Spleen (tissue), 7 donors: ENCODE measurements at regions not wholly inside any gene's neighbourhood (a gene's known extent, or its start where the extent isn't known, plus 50 kb on each side); places are given as distances from the start of the nearest gene placed in this dataset.

Experiments
- POLR2A ChIP-seq, 3 donors: fragments of 450-650 bp; IDR thresholded peaks; one replicate each; pipeline ENCODE4 v1.5.1; 2017; ENCODE audit warnings: antibody characterized with exemption in 3 of 3, mild to moderate bottlenecking in 1 of 3
- POLR2AphosphoS5 ChIP-seq, 3 donors: sonication (generic); formaldehyde crosslinking; IDR thresholded peaks; one replicate each; pipeline ENCODE4 v1.5.1; 2017; ENCODE audit warnings: antibody characterized with exemption in 3 of 3
- TF ChIP-seq, protein P1 (sequence below), 11 experiments: fragments of 200-600 bp in 7 of 11; fragments of 450-650 bp in 4 of 11; sonication (generic) in 4 of 11; IDR thresholded peaks in 8 of 11; conservative IDR thresholded peaks in 3 of 11; 1 replicate in 7 of 11; 2 replicates in 4 of 11; pipeline versions ENCODE4 v1.4.0 to v1.8.0; 2016 to 2021; ENCODE audit warnings: antibody characterized with exemption in 11 of 11, inconsistent platforms in 4 of 11, mild to moderate bottlenecking in 1 of 11
- donor health status: DM: no; HTN: no; CAD: no; lungs with moderate emphysema.
- donor health status: DM: no; HTN: no; CAD: no.
- donor health status: DM: no; HTN: no; CAD: no.

DNA sequence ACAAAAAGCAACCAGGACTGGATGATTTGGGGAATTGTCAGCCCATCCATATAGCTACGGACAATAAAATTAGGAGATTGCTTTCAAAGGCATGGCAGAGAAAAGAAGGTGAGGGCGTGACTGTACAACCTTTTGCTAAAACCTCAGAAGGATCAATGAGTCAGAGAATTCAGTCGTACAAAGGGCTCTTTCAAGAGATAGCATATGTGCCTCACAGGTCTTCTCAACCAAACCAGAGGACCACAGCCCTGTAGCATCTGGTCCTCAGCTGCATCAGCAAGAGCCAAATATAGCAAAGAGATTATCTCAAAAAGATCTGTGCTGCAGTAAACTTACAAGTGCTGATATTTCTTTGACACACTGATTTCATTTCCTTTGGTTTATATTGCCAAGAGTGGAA is 149.9 kb upstream of the RAB6C start:
- TF ChIP-seq, protein P1, sequence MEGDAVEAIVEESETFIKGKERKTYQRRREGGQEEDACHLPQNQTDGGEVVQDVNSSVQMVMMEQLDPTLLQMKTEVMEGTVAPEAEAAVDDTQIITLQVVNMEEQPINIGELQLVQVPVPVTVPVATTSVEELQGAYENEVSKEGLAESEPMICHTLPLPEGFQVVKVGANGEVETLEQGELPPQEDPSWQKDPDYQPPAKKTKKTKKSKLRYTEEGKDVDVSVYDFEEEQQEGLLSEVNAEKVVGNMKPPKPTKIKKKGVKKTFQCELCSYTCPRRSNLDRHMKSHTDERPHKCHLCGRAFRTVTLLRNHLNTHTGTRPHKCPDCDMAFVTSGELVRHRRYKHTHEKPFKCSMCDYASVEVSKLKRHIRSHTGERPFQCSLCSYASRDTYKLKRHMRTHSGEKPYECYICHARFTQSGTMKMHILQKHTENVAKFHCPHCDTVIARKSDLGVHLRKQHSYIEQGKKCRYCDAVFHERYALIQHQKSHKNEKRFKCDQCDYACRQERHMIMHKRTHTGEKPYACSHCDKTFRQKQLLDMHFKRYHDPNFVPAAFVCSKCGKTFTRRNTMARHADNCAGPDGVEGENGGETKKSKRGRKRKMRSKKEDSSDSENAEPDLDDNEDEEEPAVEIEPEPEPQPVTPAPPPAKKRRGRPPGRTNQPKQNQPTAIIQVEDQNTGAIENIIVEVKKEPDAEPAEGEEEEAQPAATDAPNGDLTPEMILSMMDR (IDR thresholded peaks at IDR 0.05 in 8 of 11, conservative IDR thresholded peaks at IDR 0.05 in 3 of 11): no peak
- no peak for TF ChIP-seq POLR2A (IDR thresholded peaks at IDR 0.05)
- TF ChIP-seq POLR2AphosphoS5 (IDR thresholded peaks at IDR 0.05): no peak
